NT2/D1 (cell line): ENCODE measurements at regions not wholly inside any gene's neighbourhood (a gene's known extent, or its start where the extent isn't known, plus 50 kb on each side); places are given as distances from the start of the nearest gene placed in this dataset.

ENCODE experiments used
- YY1 ChIP-seq: IDR thresholded peaks from 2 replicates; pipeline ENCODE4 v1.6.1; 2011; ENCODE audit not compliant: insufficient read length, insufficient read depth
- ZNF274 ChIP-seq: IDR thresholded peaks from 2 replicates; pipeline ENCODE4 v1.6.1; 2011; ENCODE audit warnings: mild to moderate bottlenecking, low read depth, low read length

- no peak for TF ChIP-seq ZNF274
- no peak for TF ChIP-seq YY1
Measured at GRCh38 chr12:60252359-60253096, 656.7 kb downstream of the SLC16A7 start.
